ENCODE measurements at regions not wholly inside any gene's neighbourhood (a gene's known extent, or its start where the extent isn't known, plus 50 kb on each side); places are given as distances from the start of the nearest gene placed in this dataset.

DNA sequence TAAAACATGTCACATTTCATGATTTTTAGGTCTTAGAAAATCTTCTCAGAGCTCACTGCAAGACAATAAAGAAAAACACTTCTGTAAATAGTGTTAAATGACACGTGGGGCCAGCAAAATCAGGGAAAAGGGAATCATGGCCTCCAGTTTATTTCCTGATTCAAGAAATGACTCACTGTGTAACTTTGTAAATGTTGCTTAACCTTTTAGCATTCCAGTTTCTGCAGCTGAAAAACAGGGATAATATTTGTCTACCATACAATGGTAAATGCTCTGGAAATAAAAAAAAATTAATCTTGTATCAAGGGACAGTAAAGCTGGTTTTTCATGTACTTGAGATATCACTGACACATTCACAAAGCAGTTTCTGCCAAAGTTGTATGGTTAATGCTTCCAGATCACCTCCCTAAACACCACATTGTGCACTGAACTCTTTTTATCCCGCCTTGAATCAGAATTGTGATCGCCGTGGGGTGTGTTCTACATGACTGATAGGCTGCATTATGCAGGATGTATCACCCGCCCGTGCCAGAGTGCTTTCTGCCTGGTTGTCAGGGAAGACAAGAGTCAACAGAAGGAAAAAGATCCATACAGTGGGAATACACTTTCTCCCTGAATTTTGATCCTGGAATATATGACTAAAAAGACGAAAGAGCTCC, 238.8 kb downstream of the IKZF2 start:
- Histone ChIP-seq H3K9me3 (replicated peaks; ENCODE audit: control insufficient read depth, insufficient read depth, low read length) (no peaks in the 10 kb centered on the region; the same call in 1 of the 3 replicates), H3K79me2 (ENCODE audit: control insufficient read depth, insufficient read depth, low read length) (no peaks in the 10 kb centered on the region), H3K4me3 (no peak overlapping the region), H3K9ac (ENCODE audit: control insufficient read depth, insufficient read depth, low read length) (no peak overlapping the region), H3K27ac (ENCODE audit: control insufficient read depth, insufficient read depth) (no peak overlapping the region), H3K27me3 (replicated peaks in 1 of 2; ENCODE audit: control insufficient read depth in 2 of 2, insufficient read depth in 2 of 2, low read length in 1 of 2) (no peaks in the 10 kb centered on the region), H3K36me3 (ENCODE audit: control insufficient read depth in 2 of 2, insufficient read depth in 2 of 2, low read length in 1 of 2) (no peaks in the 10 kb centered on the region), H3K4me1 (ENCODE audit: control insufficient read depth, insufficient read depth, low read length) (peaks cover 24% of the 10 kb centered on the region), H4K20me1 (ENCODE audit: control insufficient read depth, insufficient read depth) (no peaks in the 10 kb centered on the region), H3K4me2 (ENCODE audit: control insufficient read depth, insufficient read depth) (no peak overlapping the region), H2AFZ (ENCODE audit: control insufficient read depth, low read depth, low read length) (no peak overlapping the region)
- in situ Hi-C loops (cut with MboI) (no loop called here), intact Hi-C loops (cut with micrococcal nuclease; ENCODE audit: unreplicated experiment) (no loop called here)
- DNase-seq (ENCODE audit: low read depth, low spot score) (no peak), FAIRE-seq (no peak), ATAC-seq (no peak)
- POLR2A ChIA-PET, result no interaction called here
- RAD21 ChIA-PET (ENCODE audit: unreplicated experiment), result interaction anchor here (0.7 kb wide), 1 partner anchor 225 kb away, joined by 3 read pairs; no protein-coding TSS in a partner anchor
- SMC1A ChIA-PET (ENCODE audit: uncharacterized antibody, unreplicated experiment), result interaction anchor here (1.1 to 2.0 kb wide), 5 partner anchors 13 to 214 kb away, joined by 3 to 7 read pairs (median 5); no protein-coding TSS in a partner anchor
- CTCF ChIA-PET, result interaction anchor here (1.1 kb wide), 1 partner anchor 21 kb away, joined by 3 read pairs; no protein-coding TSS in a partner anchor
- BruUV-seq (replicated peaks), result no TSS peak
- WGBS (ENCODE audit: insufficient coverage, insufficient replicate concordance, low lambda C conversion rate, missing lambda C conversion rate), result 80% methylated on average over 7 of the region's 7 CpGs
- TF ChIP-seq CHD2 (IDR thresholded peaks at IDR 0.05; ENCODE audit: borderline replicate concordance, low read depth, low read length), result no peak
- no peak for TF ChIP-seq MTA2 (IDR thresholded peaks at IDR 0.05; ENCODE audit: low read depth)
- no peak for TF ChIP-seq POLR2AphosphoS5 (IDR thresholded peaks at IDR 0.05; ENCODE audit: low read length)
- no peak for TF ChIP-seq MEF2B (IDR thresholded peaks at IDR 0.05; ENCODE audit: partially characterized antibody, poor library complexity, severe bottlenecking)
- TF ChIP-seq, protein P1, sequence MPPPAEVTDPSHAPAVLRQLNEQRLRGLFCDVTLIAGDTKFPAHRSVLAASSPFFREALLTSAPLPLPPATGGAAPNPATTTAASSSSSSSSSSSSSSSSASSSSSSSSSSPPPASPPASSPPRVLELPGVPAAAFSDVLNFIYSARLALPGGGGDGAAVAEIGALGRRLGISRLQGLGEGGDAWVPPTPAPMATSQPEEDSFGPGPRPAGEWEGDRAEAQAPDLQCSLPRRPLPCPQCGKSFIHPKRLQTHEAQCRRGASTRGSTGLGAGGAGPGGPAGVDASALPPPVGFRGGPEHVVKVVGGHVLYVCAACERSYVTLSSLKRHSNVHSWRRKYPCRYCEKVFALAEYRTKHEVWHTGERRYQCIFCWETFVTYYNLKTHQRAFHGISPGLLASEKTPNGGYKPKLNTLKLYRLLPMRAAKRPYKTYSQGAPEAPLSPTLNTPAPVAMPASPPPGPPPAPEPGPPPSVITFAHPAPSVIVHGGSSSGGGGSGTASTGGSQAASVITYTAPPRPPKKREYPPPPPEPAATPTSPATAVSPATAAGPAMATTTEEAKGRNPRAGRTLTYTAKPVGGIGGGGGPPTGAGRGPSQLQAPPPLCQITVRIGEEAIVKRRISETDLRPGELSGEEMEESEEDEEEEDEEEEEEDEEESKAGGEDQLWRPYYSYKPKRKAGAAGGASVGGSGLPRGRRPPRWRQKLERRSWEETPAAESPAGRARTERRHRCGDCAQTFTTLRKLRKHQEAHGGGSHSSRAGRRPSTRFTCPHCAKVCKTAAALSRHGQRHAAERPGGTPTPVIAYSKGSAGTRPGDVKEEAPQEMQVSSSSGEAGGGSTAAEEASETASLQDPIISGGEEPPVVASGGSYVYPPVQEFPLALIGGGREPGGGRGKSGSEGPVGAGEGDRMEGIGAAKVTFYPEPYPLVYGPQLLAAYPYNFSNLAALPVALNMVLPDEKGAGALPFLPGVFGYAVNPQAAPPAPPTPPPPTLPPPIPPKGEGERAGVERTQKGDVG (CRISPR knock-in tag; IDR thresholded peaks at IDR 0.05), result no peak
- no peak for TF ChIP-seq POLR2AphosphoS2 (IDR thresholded peaks at IDR 0.05; ENCODE audit: low read depth, low read length)
- TF ChIP-seq IRF4 (IDR thresholded peaks at IDR 0.05; ENCODE audit: low read depth, low read length), result no peak
- TF ChIP-seq CHD1 (IDR thresholded peaks at IDR 0.05; ENCODE audit: low read depth, low read length), result no peak
- TF ChIP-seq ZNF687 (IDR thresholded peaks at IDR 0.05), result no peak
- TF ChIP-seq NKRF (conservative IDR thresholded peaks at IDR 0.05), result no peak
- TF ChIP-seq RAD51 (IDR thresholded peaks at IDR 0.05), result no peak
- no peak for TF ChIP-seq NR2C2 (IDR thresholded peaks at IDR 0.05; ENCODE audit: borderline replicate concordance, control insufficient read depth, insufficient read length, low read depth)
- TF ChIP-seq, protein P2, sequence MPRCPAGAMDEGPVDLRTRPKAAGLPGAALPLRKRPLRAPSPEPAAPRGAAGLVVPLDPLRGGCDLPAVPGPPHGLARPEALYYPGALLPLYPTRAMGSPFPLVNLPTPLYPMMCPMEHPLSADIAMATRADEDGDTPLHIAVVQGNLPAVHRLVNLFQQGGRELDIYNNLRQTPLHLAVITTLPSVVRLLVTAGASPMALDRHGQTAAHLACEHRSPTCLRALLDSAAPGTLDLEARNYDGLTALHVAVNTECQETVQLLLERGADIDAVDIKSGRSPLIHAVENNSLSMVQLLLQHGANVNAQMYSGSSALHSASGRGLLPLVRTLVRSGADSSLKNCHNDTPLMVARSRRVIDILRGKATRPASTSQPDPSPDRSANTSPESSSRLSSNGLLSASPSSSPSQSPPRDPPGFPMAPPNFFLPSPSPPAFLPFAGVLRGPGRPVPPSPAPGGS (IDR thresholded peaks at IDR 0.05; ENCODE audit: borderline replicate concordance, insufficient read depth, low read depth, low read length, poor library complexity, severe bottlenecking), result no peak

All from GM12878 (cell line).